HG02870 (cell line): ENCODE measurements at regions not wholly inside any gene's neighbourhood (a gene's known extent, or its start where the extent isn't known, plus 50 kb on each side); places are given as distances from the start of the nearest gene placed in this dataset.
"Not testable (repeated sequence)": the region's sequence is repeated elsewhere in the genome, so short reads cannot be mapped to it uniquely, and the experiment has no call there.

ENCODE experiments used
- ATAC-seq: cut with Tn5 transposase; IDR thresholded peaks from one replicate; pipeline ENCODE4 v1.9.1; 2021; ENCODE audit warnings: mild to moderate bottlenecking, moderate library complexity; ENCODE audit not compliant: unreplicated experiment

- ATAC-seq, result no peak
Observed at GRCh38 chrX:912677-913076, 282.1 kb downstream of the SHOX start.

- not testable (repeated sequence) for ATAC-seq
Observed at GRCh38 chrX:909068-909467, 278.5 kb downstream of the SHOX start.

DNA sequence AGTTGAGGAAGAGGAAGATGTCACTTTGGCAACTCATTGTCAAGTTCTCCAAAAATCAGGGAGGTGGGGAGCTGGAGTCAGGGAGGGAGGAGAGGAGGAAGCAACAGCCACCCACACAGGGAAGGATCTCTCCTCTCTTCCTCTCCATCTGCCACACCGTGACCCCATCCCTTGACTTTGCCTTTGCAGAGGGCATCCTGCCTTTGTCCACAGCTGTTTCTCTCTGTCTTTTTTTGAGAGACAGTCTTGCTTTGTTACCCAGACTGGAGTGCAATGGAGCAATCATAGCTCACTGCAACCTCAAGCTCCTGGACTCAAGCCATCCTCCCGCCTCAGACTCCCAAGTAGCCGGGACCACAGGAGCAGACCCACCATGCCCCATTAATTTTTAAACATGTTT, 276.0 kb downstream of the SHOX start:
- no peak for ATAC-seq

- no peak for ATAC-seq
Observed at GRCh38 chrX:905848-906566, 275.4 kb downstream of the SHOX start.

DNA sequence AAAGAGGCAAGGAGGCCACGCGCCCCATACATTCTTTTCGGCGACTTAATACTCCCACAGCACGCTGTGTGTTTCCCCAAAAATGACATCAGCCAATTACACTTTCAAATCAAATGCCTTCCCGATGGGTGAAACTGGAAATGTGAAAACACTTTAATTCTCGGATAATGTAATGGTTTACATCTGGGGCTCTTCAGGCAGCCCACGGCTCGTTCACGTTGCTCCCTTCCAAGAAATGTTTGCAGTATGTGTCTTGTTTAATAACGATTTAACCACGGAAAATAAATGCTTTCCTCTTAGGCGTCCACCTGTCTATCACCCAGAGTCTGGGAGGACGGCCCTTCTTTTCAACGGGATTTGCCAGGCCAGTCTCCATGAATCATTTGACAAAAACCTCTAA, 272.5 kb downstream of the SHOX start:
- ATAC-seq, result no peak

DNA sequence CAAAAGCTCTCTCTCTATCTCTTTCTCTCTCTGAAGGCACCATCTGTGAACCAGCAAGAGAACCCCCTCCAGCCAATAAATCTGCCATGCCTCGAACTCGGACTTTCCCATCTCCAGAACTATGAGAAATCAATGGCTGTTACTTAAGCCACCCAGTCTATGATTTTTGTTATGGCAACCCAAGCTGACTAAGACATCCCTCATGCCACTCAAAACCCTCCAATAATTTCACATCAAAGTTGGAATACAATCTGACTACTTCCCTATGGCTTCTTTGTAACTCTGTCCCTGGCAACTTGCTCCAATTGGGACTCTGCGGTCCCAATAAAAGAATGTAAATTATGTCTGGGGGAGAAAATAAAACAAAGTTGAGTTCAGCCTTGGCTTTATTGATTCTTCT, 265.7 kb downstream of the SHOX start:
- no peak for ATAC-seq

DNA sequence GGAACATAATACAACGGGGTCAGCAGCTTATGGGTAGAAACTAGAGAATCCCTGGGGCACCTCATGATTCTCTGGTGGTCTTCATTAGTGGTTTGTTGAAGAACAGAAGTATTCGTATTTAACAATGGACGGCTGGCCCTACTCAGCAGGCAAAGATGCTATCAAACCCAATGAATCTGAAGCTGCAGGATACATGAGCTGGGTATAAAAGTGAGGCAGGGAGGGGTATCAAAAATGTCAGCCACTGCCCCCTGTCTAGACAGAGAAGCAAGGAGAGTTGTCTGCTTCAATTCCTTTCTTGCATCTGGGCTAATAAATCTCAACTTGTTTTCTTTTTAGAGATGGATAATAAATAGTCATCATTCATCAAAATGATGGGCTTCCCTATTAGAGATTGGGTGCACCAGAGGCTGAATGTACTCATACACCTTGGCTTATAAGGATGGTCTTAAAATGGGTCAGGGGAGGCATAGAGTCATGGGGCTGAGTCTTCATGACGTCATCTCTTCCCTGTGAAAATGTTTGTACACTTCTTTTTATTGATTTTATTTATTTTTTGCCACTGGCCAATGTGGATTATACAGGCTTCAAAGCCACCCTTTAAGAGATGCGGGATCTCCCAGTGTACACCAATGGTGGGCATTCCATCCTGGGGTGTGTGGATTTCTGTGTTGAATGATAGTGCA, 259.5 kb downstream of the SHOX start:
- ATAC-seq, result no peak

DNA sequence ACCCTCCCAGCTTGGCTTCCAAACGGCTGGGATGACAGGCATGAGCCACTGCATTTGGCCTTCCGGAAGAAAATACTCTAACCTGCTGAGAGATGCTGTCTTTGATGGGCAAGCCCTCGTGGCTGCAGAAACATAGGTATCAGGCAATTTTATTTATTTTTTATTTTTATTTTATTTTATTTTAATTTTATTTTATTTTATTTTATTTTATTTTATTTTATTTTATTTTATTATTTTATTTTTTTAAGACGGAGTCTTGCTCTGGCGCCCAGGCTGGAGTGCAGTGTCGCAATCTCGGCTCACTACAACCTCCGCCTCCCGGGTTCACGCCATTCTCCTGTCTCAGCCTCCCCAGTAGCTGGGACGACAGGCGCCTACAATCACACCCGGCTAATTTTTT, 257.1 kb downstream of the SHOX start:
- not testable (repeated sequence) for ATAC-seq

- no peak for ATAC-seq
Observed at GRCh38 chrX:883588-883987, 253.0 kb downstream of the SHOX start.

- ATAC-seq, result not testable (repeated sequence)
Observed at GRCh38 chrX:879756-880698, 249.4 kb downstream of the SHOX start.

- no peak for ATAC-seq
Observed at GRCh38 chrX:874061-874460, 243.5 kb downstream of the SHOX start.

DNA sequence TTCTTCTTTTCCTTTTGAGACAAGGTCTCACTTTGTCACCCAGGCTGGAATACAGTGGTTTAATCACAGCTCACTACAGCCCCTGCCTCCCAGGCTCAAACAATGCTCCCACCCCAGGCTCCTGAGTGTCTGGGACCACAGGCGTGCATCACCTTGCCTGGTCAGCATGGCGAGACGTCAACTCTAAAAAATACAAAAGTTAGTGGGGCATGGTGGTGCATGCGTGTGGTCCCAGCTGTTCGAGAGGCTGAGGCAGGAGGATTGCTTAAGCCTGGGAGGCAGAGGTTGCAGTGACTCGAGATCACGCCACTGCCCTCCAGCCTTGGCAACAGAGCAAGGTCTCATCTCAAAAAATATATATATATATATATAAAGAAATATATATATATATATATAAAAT, 242.4 kb downstream of the SHOX start:
- ATAC-seq, result no peak

DNA sequence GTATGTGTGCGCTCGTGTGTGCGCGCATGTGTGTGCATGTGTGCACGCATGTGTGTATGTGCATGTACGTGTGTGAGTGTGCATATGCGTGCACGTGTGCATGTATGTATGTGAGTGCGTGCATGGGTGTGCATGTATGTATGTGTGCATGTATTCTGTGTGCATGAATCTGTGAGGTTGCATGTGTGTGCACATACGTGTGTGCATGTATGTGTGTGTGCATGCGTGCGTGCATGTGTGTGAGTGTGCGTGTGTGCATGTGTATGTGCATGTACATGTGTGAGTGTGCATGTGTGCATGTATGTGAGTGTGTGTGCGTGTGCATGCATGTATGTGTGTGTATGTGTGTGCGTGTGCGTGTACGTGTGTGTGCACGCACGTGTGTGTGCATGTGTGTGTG, 241.5 kb downstream of the SHOX start:
- no peak for ATAC-seq

DNA sequence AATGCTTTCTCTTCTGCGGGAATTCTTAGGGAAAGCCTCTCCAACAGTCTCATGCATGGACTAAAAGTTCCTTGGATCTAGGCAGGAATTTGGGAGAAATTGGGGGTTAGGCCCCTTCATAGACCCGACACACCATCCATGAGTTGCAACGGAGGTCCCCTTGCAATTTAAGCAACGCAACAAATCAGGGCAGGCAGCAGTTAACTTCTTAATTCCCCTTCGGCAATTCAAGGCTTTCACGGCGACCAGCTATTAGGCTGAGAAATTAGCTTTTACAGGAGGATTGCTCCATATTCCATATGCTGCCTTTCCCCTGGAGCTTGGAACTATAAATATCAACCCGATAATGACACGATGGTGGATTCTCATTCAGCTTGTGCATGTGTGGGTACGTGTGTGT, 241.0 kb downstream of the SHOX start:
- ATAC-seq, result no peak

- ATAC-seq, result no peak
Observed at GRCh38 chrX:867966-868647, 237.5 kb downstream of the SHOX start.

GRCh38 chrX:867502-867901, 236.9 kb downstream of the SHOX start:
- ATAC-seq, result no peak

GRCh38 chrX:866441-866990, 235.9 kb downstream of the SHOX start:
- ATAC-seq, result no peak

DNA sequence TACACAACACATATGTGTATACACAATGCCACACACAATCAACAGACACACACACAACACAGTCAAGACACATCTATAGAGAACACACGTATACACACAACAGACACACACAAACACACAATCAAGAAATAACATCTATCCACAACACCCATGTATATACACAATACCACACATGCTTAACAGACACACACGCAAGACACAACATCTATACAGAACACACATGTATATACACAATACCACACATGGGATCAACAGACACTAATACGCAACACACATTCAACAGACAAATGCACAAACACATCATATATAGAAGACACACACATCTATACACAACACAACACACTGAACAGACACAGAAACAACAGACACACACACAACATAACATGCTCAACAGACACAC, 234.8 kb downstream of the SHOX start:
- no peak for ATAC-seq

GRCh38 chrX:861921-862320, 231.3 kb downstream of the SHOX start:
- ATAC-seq, result no peak

- ATAC-seq, result no peak
Observed at GRCh38 chrX:861340-861890, 230.8 kb downstream of the SHOX start.
